NCI-H1417 (cell line): ENCODE measurements at regions not wholly inside any gene's neighbourhood (a gene's known extent, or its start where the extent isn't known, plus 50 kb on each side); places are given as distances from the start of the nearest gene placed in this dataset.
"Not testable (repeated sequence)": the region's sequence is repeated elsewhere in the genome, so short reads cannot be mapped to it uniquely, and the experiment has no call there.

Experiments used
- DNase-seq, 3 experiments: peaks; one replicate each; lab custom pipeline; 2025; lab: John Stamatoyannopoulos, UW

DNA sequence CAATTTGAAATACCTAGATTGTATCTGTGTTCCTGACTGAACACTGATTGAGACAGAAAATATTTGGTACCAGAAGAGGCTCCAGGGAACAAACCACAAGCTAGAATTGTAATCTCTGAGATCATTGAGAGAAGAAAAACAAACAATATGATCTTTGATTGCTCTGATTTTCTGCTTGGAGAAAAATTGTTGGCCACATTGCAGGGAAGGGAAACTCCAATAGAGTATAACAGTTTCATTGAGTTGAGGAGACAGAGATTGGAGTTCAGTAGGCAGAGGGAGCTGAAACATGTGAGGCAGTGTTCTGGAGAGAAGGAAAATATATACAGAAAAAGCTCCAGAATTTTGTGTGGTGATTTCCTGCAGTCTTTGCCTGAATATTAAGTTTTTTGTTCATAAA, 158.2 kb downstream of the C4orf33 start:
- DNase-seq, result no peak

DNA sequence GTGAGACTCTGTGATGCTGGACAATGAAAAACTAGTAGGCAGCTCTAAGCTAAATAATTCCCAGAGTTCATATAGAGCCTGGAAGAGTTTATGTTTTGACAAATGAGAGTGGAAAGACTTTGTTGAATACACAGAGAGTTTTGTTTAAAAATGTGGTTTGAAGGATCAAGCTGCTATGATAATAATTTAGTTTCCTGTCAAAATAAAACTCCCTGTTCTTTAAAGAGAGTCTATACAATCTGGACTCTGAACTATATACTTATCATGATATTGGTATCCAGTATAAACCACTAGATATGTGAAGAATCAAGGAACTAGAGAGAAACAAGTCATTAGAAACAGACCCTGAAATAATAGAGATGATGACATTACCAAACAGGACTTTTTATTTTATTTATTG, 158.6 kb downstream of the C4orf33 start:
- no peak for DNase-seq

DNA sequence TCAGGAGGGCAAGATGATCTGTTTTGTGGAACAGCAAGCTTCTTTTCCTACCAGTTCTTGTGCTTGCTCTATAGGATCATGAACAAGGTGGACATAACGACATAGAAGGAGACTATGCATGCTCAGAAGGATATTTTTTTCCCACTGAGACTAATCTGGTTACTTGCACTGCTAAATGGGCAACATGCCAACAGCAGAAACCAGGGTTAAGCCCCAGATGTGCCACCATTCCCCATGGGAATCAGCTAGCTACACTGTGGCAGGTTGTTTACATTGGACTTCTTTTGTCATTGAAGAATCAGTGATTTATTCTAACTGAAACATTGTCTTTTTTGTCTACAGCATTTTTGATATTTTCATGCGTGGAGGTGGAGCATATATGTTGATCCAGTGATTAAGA, 165.6 kb downstream of the C4orf33 start:
- peak in 1 of 3 experiments; percentile 9 for DNase-seq

DNA sequence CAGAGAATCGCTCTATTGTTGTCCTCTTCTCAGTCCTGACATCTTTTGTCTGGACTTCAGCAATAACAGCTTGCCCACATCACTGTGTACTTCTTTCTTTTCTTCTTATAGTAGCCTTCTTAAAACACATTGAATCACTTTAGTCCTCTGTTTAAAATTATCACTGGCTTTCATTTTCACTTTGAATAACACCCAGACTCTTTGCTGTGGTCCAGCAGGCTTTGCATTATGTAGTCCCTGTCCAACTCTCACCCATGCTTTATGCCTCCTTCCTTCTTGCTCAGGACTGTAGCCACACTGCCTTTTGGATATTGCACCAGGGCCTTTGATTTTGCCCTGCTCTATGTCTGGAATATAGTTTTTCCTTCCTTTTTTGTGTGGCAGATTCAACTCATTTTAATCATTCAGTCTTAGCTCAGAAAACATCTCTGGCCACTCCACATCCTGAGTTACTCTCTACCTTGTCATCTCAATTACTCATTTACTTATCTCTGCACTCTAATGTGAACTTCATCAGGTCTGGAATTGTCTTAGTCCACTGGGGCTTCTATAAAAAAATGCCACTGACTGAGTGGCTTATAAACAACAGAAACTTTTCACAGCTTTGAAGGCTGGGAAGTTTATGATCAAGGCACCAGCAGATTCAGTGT, 168.2 kb downstream of the C4orf33 start:
- no peak for DNase-seq

DNA sequence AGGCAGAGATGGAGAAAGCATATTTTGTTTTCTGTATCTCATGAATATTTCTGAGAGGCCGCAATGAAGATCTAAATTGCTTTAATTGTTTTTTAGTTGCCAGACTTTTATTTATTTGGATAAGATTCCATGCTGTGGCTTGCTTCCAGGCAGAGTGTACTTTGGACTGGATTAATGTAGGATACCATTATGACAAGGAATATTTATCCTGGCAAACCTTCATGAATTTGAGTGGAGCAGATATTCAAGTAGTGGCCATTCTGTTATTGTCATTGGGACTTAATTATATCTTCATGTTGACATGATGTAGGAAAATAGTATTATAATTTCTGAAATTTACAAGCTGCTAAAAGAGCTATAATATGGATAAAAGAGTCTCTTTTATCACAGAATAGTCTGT, 182.9 kb downstream of the C4orf33 start:
- DNase-seq, result peak in 1 of 3 experiments; percentile 43

DNA sequence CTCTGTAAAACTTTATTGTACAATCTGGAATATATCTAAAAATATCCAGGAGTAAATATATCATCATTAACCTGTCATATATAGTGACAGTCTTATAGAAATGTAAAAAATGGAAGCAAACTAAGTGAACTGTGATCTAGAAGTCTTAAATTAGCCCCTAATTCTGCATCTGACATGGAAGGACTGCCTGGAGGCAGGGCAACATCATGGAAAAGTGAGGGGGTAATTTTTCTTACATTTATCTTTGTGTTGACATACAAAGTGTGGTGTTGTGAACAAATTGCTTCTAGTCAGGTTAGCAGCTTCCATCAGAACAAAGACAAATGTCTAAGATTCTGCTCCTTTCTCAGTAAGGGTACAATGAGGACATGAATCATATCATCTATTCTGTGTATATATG, 186.3 kb downstream of the C4orf33 start:
- peak in 2 of 3 experiments; percentile 45 to 82 for DNase-seq

DNA sequence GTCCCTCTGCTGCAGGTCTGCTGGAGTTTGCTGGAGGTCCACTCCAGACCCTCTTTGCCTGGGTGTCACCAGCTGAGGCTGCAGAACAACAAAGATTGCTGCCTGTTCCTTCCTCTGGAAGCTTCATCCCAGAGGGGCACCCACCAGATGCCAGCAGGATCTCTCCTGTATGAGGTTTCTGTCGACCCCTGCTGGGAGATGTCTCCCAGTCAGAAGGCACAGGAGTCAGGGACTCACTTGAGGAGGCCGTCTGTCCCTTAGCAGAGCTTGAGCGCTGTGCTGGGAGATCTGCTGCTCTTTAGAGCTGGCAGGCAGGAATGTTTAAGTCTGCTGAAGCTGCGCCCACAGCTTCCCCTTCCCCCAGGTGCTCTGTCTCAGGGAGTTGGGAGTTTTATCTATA, 196.2 kb downstream of the C4orf33 start:
- DNase-seq, result not testable (repeated sequence)

DNA sequence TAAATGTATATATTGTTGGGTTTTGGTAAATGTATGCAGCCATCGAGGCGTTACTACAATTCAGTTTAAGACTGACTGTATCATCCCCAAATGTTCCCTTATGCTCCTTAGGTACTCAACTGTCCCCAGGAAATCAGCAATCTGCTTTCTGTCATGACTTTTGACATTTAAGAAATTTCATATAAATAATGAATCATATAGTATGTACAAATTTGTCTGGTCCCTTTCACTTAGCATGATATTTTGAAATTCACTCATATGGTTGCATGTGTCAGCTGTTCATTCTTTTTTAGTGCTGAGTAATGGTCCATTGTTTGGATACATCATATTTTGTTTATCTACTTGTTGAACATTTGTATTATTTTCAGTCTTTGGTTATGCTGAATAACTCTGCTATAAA, 218.8 kb downstream of the C4orf33 start:
- DNase-seq, result no peak

DNA sequence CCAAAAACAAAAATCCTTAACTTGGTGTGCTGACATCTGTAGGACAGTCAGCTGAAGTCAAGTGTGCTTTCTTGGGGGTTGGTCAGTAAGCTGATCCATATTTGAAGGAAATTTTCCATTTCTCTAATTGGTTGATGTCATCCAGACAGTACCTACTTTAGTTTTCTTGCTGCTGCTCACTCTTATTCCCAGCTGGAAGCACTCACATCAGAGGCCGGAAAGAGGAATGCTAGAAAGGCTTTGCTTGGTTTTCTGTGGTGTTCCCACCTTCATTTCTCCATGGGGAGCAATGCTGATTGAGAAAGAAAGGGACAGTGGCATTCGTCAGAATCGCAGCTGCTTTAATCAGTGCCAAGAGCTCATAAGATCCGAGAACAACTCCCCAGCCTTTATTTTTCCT, 227.0 kb downstream of the C4orf33 start:
- peak in 1 of 3 experiments; percentile 54 for DNase-seq

DNA sequence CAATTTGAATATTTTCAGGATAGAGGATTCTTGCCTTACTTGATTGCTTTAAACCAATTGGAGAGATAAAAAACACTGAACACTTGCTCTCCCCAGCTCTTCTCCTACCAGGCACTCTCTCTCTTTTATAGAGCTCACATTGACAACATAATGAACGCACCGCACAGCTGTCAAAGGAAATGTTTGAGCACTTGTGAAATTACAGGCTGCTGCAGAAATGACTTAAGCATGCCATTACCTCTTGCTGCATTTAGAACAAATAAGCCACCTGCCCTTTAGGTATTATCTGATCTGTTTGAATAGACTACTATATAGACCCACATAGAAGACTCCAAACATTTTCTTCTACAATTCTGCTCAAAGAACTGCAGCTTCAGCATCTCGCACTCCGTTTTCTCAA, 227.7 kb downstream of the C4orf33 start:
- peak; percentile 64 to 96 (median 79) for DNase-seq

DNA sequence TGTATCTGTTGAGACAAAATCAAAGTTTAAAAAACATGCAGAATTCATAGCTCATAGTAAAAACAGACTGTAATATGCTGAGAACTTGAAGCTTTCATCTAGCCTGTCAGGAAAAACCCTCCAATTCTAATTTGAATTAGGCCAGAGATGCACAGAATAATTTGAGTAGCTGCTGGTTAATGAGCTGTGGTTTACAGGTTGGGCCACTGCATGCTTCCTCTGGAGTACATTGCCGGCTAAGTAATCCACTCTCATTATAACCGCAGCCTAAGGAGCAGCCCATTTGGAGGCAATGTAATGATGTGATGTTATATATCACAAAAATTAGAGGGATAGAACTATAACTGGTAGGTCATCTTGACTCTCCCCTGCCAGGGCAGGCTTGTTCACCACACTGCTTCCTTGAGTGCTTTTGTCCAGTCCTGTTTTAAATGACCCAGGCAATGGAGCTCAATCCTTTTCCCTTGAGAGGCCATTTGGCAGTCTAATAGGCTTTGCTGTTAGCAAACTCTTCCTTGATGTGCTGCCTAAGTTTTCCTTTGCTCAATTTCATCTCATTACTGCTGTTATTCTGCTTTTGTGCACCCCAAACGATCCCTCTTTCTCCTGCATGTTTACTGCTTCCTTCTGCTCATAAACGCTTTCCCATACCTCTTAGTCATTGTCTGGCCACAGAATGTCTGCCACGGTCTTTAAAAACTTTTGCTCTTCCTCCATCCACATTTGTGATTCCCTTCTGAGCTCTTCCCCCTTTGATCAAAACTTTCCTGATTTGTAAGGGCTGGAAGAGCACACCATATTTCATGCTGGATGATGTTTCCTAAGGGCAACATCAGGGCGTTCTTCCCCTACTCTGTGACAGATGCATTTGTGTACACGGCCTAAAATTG, 230.9 kb downstream of the C4orf33 start:
- DNase-seq, result peak in 2 of 3 experiments; percentile 33 to 74

DNA sequence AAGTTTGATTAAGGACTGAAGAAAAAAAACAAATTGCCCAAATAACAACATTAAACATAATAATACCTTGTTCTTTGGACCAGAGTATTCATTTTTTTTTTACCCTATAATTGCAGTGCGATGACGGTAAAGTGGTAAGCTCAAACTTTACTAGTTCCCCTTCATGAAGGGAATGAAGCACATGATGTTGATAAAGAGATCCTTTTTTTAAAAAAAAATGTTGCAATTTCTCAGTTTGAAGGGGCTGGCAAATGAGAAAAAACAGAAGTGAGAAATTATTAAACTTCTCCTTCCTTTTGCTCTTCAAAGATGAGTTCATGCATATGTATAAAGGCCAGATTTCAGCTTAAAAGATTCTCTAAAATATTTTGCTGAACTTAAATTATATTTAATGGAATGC, 231.7 kb downstream of the C4orf33 start:
- DNase-seq, result no peak

DNA sequence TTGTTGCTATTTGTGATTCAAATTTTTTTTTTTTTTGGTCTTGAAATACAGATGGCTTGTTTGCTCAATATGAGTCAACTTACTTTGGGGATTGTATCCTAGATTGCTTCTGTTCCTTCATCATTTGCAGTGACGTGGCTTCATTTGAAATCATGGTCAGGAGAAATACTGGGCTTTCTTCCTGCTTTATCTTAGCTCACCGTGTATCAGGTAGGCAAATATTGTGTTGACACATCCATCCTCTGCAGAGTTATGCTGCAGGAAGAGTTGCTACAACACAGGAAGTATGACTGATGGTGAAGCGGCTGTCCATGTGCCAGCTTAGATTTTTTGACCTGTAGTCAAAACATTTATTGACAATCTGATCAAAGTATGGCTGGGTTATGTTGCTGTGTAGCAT, 232.2 kb downstream of the C4orf33 start:
- no peak for DNase-seq

DNA sequence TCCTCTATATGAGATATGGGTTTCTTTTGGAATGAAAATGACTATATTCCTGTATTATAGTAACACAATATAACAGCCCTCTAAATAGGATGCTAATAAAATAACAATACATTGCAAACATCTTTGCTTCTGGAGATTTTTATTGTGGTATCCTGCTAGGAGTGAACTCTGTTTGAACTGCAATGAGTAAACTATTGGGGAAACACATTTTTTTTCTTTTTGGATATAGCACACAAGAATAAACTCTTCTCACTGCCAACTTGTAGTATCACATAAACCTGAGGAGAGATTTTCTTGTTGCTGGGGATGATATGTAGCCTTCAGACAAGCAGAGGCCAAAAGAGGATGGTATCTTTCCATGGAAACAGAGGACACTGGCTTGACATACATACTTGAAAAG, 238.2 kb downstream of the C4orf33 start:
- peak in 1 of 3 experiments; percentile 19 for DNase-seq

DNA sequence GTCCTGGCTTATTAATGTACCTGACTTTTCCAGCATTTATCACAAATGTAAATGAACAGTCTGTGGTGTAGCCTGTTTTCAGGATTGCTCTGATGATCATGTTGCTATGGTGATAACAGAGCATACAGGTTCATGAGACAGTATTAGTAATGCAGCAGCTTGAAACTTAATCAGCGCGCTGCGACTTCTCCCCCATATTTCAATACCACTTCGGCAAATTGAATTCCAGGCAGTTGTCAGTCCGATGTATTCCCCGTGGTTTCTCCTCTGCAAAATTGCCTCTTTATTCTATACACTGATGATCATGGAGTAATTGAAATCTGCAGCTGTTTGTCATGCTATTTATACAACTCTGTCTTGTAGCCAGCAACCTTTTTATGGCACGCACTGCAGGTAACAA, 239.3 kb downstream of the C4orf33 start:
- DNase-seq, result peak in 2 of 3 experiments; percentile 51 to 84

DNA sequence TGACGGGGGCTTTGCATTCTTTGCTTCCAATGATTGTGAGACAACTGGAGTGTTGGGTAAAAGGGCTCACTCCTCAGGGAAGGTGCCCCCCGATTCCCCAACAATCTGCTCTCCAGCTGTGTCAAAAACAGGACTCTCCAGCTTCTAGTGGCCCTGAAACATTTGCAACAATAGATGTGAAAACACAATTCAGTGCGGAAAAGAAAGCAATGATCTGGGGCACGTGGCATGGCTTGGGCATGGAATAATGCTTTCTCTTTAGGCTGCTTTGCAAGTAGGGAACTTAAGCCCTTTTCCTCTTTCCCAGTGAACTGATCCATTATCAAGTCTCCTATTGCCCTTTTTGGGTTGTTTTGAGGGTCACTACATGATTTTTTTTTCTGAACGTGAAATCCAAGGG, 239.9 kb downstream of the C4orf33 start:
- peak in 1 of 3 experiments; percentile 66 for DNase-seq

DNA sequence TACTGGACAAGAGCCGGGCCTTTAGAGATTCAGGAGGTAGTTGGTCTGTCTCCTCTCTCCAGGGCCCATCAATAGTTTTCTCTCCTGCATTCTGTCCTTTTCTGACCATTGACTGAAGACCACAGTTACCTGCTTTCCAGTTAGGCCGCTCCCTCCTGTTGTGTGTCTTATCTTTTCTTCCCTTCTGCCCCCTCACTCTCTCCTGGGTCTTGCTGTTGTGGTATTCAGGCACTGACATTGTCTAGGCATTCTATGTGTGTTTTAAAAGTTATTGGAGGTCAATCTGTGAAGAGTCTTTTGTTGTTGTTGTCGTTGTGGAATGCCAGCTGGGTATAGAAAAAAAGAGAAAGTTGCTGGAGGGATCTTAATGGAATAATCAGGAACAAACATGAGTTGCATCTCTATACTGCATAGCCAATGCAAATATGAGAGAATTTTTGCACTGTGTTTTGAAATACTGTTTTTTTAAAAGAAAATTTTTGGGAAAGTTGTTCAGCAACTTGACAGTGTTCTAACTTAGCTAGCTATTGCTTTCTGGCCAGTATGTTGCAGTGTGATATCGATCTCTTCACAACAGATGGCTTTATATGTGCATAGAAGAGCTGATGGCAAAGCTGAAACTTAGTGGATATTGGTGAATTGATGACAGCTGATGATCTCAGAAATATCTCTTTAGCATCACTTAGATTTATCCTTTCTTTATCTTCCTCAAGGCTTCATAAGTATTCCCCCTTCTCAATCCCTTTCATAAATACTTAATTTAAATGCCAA, 240.7 kb downstream of the C4orf33 start:
- peak in 1 of 3 experiments; percentile 35 for DNase-seq

DNA sequence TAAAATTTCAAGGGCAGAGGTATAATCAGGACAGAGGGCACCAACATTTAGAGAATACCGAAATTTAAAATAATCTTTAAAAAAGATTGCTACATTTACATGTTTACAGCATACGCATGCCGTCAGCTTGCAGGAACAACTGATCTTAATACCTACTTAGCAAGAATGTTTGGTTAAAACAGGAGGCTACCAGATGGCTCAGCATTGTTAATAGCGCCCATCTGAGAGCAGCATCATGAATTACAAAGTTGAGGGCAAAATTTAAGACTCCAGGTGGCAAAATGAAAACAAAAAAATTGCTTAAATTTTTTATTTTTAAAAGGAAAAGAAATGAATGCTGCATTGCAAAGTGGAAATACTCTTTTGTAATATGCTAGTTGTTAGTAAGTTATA, 241.3 kb downstream of the C4orf33 start:
- DNase-seq, result no peak

DNA sequence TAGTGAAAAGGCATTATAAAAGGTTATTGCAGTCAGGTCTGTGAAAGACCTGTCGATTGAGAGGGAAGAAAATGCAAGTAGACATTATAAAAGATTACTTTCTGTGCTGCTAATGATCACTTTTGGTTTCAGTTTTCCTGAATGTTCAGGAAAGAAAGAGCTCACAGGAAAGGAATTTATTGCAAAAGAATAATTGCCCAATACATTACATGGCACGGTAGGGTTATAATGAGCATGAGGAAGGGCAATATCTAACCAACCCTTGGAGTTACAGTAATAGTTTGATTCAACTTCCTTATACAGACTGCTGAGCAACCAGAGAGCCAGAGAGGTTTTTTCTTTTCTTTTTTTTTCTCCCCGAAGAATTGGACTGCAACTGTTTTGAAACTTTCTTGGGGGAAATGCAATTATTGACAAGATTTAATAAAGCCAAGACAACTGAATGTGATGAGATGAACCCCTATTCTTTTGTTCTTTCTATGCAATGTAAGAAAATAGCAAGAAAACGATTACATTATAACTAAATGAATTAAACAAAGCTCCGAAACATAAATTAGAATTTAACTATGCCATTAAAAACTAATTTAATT, 247.0 kb downstream of the C4orf33 start:
- no peak for DNase-seq

DNA sequence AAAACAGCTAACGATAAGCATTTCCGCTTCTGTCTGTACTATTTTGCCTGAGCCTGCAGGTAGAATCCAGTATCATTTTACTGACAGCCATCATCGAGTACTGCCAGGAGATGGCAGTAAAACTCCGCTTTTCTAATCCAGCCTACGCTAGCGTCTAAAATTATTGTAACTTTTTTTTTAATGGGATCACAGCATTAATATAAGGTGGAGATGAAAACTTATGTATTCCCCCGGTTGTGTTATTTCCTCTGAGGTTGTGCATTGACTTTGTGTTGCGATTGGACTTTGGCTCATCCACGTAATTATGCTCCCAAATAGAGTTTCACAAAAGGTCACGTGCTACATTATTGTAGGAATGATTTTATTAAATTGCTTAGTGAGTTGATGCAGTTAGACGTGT, 248.1 kb downstream of the C4orf33 start:
- DNase-seq, result peak; percentile 4 to 40 (median 38)

DNA sequence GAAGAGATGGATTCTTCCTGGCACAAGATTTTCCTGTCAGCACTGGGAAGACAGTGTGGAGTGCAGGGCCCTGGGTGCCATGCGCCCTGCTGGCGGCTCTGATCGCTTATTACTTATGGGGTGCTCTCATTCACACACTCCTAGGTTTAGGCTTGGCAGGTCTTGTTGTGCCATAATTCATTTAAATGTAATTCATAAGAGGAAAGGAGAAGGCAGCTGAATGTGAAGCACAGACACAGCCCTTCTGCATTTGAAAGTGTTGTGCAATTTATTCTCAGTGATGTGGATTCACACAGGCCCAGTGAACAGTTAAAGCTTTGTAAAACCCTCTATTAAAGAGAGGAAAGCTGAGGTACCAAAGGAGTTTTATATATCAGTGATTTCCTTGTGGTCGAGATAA, 249.7 kb downstream of the C4orf33 start:
- DNase-seq, result no peak

DNA sequence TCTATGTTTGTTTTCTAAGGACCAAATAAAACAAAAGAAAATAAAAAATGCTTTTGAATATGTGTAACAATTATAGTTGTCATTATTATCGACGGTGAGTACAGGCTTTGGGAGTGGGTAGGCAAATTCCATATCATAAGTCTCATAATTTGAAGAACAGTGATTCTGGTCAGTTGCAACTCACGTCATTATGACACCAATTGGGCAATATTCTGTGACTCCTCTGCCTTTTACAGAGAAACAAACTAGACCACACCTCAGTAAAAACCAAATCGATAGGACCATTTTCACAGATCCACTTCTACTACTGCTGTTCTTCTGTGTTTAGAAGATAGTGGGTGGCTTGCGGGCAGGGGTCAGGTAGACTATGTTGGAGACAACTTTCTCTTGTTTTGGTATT, 250.1 kb downstream of the C4orf33 start:
- no peak for DNase-seq
